PC-9 (cell line): ENCODE measurements at regions not wholly inside any gene's neighbourhood (a gene's known extent, or its start where the extent isn't known, plus 50 kb on each side); places are given as distances from the start of the nearest gene placed in this dataset.

Experiments used
- BruUV-seq: library from RNA; stranded (reverse); fragments of 400-500 nt; replicated peaks from 2 replicates; lab custom pipeline; 2021; lab: Mats Ljungman, UMichigan
- CTCF ChIA-PET: fragments of 300-600 bp; sonication (Branson Sonifier 250); formaldehyde crosslinking; loops from one replicate; lab custom pipeline; 2022; ENCODE audit warnings: antibody characterized with exemption; lab: Charles Lee
- POLR2A ChIA-PET: fragments of 300-600 bp; sonication (Branson Sonifier 250); formaldehyde crosslinking; loops from one replicate; lab custom pipeline; 2022; ENCODE audit warnings: antibody characterized with exemption; ENCODE audit not compliant: unreplicated experiment; lab: Charles Lee
- DNase-seq, 2 experiments: peaks; one replicate each; pipeline versions ENCODE4 v3.0.0 to v3.0.0-alpha.2; 2015 to 2022; ENCODE audit warnings: mixed read lengths in 1 of 2
- H2AFZ ChIP-seq: fragments of 200-600 bp; sonication (generic); 2 replicates; pipeline ENCODE4 v1.8.1; 2017; ENCODE audit warnings: antibody characterized with exemption
- H3F3A ChIP-seq: fragments of 200-600 bp; sonication (generic); 2 replicates; pipeline ENCODE4 v1.8.1; 2017; ENCODE audit warnings: antibody characterized with exemption, mild to moderate bottlenecking, low read depth; ENCODE audit not compliant: insufficient read depth
- H3K27ac ChIP-seq: fragments of 200-600 bp; sonication (generic); 2 replicates; pipeline ENCODE4 v1.6.1; 2016; ENCODE audit warnings: mixed run types
- H3K27me3 ChIP-seq: fragments of 200-600 bp; sonication (generic); 2 replicates; pipeline ENCODE4 v1.6.1; 2016; ENCODE audit warnings: low read depth, mixed run types; ENCODE audit not compliant: insufficient read depth
- H3K36me3 ChIP-seq: fragments of 200-600 bp; sonication (generic); 2 replicates; pipeline ENCODE4 v1.6.1; 2016; ENCODE audit warnings: low read depth, mixed run types
- H3K4me1 ChIP-seq: fragments of 200-600 bp; sonication (generic); replicated peaks from 2 replicates; pipeline ENCODE4 v1.6.1; 2016; ENCODE audit warnings: mixed run types; ENCODE audit not compliant: insufficient read depth
- H3K4me2 ChIP-seq: fragments of 200-600 bp; sonication (generic); 2 replicates; pipeline ENCODE4 v1.6.1; 2017; ENCODE audit warnings: mixed run types
- H3K4me3 ChIP-seq: fragments of 200-600 bp; sonication (generic); 2 replicates; pipeline ENCODE4 v1.6.1; 2016; ENCODE audit warnings: mixed run types
- H3K79me2 ChIP-seq: fragments of 200-600 bp; sonication (generic); 2 replicates; pipeline ENCODE4 v1.6.1; 2017; ENCODE audit warnings: low read depth, mixed run types
- H3K9me2 ChIP-seq: fragments of 200-600 bp; sonication (generic); 2 replicates; pipeline ENCODE4 v1.8.1; 2017; ENCODE audit warnings: mild to moderate bottlenecking; ENCODE audit not compliant: insufficient read depth
- H3K9me3 ChIP-seq: fragments of 200-600 bp; sonication (generic); 2 replicates; pipeline ENCODE4 v1.8.1; 2016; ENCODE audit warnings: low read depth; ENCODE audit not compliant: insufficient read depth
- H4K20me1 ChIP-seq: fragments of 200-600 bp; sonication (generic); 2 replicates; pipeline ENCODE4 v1.8.1; 2017; ENCODE audit not compliant: insufficient read depth
- EZH2 ChIP-seq: fragments of 200-600 bp; sonication (generic); IDR thresholded peaks from 2 replicates; pipeline ENCODE4 v1.8.0; 2017; ENCODE audit warnings: antibody characterized with exemption, low read depth
- intact Hi-C: fragments of 100-400 bp; cut with micrococcal nuclease; formaldehyde crosslinking; loops from one replicate; pipeline ENCODE4 v1.10.0; 2022; ENCODE audit not compliant: unreplicated experiment
- TF ChIP-seq, protein P1 (sequence below): fragments of 200-600 bp; sonication (generic); conservative IDR thresholded peaks from 2 replicates; pipeline ENCODE4 v1.6.1; 2017; ENCODE audit warnings: mixed run types, antibody characterized with exemption, mild to moderate bottlenecking, moderate library complexity

DNA sequence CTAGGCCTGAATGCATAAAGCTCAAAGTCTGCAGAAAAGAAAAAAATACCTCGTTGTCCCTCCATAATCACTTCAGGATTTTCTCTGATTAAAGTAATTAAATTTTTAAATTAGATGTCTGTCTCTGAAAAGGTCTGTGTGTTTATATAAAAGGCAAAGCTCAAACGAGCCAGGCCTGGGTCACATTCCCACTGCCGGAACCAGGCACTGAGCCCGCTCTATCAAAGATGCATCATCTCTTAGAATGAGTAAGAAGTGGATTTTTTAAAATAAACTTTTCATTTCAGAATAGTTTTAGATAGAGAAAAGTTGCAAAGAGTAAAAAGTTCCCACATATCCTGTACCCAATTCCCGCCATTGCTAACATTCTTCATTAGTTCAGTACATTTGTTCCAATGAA, 202.1 kb upstream of the KYNU start:
- no peak overlapping the region for H3K4me3 ChIP-seq
- no peaks in the 10 kb centered on the region for H3K4me1 ChIP-seq
- intact Hi-C loops, result no loop called here
- DNase-seq, result no peak
- H3K36me3 ChIP-seq, result no peaks in the 10 kb centered on the region
- no peaks in the 10 kb centered on the region for H3K27me3 ChIP-seq
- POLR2A ChIA-PET, result no interaction called here
- H3K9me2 ChIP-seq, result no peaks in the 10 kb centered on the region
- no peak overlapping the region for H3K4me2 ChIP-seq
- H3K27ac ChIP-seq, result no peak overlapping the region
- 0 out of 2 replicates have a peak, but pooled peaks cover under 1% of the 10 kb centered on the region for H3K9me3 ChIP-seq
- BruUV-seq, result no TSS peak
- no peaks in the 10 kb centered on the region for H3F3A ChIP-seq
- no peaks in the 10 kb centered on the region for H4K20me1 ChIP-seq
- no peaks in the 10 kb centered on the region for H3K79me2 ChIP-seq
- TF ChIP-seq, protein P1, sequence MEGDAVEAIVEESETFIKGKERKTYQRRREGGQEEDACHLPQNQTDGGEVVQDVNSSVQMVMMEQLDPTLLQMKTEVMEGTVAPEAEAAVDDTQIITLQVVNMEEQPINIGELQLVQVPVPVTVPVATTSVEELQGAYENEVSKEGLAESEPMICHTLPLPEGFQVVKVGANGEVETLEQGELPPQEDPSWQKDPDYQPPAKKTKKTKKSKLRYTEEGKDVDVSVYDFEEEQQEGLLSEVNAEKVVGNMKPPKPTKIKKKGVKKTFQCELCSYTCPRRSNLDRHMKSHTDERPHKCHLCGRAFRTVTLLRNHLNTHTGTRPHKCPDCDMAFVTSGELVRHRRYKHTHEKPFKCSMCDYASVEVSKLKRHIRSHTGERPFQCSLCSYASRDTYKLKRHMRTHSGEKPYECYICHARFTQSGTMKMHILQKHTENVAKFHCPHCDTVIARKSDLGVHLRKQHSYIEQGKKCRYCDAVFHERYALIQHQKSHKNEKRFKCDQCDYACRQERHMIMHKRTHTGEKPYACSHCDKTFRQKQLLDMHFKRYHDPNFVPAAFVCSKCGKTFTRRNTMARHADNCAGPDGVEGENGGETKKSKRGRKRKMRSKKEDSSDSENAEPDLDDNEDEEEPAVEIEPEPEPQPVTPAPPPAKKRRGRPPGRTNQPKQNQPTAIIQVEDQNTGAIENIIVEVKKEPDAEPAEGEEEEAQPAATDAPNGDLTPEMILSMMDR, result no peak
- peak overlapping the region; percentile 60; the same call in 1 of the 2 replicates for H2AFZ ChIP-seq
- CTCF ChIA-PET, result interaction anchor here (0.5 kb wide), 1 partner anchor 323 kb away, joined by 11 read pairs; no protein-coding TSS in a partner anchor

DNA sequence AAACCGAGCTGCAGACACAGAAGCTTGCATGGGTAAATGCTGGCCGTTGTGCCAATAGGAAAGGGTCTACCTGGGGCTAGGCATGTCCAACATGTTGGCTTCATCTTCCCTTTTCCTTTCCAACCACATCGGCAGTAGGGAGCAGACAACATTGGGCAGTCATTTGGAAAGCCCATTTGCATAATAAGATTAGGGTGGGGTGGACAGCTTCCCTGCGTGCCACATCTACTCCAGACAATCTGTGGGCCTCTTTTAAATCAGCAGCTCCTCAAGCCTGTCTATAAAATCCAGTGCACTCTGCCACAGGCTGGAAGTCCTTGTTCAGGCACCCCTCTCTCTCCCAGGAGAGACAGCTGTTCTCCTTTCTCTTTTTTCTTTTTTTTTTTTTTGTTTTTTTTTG, 203.6 kb upstream of the KYNU start:
- CTCF ChIA-PET, result no interaction called here

GRCh38 chr2:142672698-142673097, 204.8 kb upstream of the KYNU start:
- TF ChIP-seq, protein P1, result no peak
- TF ChIP-seq EZH2, result no peak
- intact Hi-C loops, result no loop called here
- H3F3A ChIP-seq, result no peaks in the 10 kb centered on the region
- ChIA-PET POLR2A (no interaction called here), CTCF (no interaction called here)
- H3K4me3 ChIP-seq, result no peak overlapping the region
- H3K9me3 ChIP-seq, result 0 out of 2 replicates have a peak, but pooled peaks cover 3% of the 10 kb centered on the region
- H3K27me3 ChIP-seq, result no peaks in the 10 kb centered on the region
- H4K20me1 ChIP-seq, result no peaks in the 10 kb centered on the region
- no peaks in the 10 kb centered on the region for H3K9me2 ChIP-seq
- no TSS peak for BruUV-seq
- no peaks in the 10 kb centered on the region for H3K36me3 ChIP-seq
- no peak overlapping the region for H3K4me2 ChIP-seq
- H3K27ac ChIP-seq, result no peak overlapping the region
- no peaks in the 10 kb centered on the region for H3K79me2 ChIP-seq
- peak overlapping the region; percentile 69; the same call in 1 of the 2 replicates for H2AFZ ChIP-seq
- no peaks in the 10 kb centered on the region for H3K4me1 ChIP-seq
- no peak for DNase-seq

More for the DNA sequence above, 203.6 kb upstream of the KYNU start:
- Histone ChIP-seq H3K9me3 (0 out of 2 replicates have a peak, but pooled peaks cover 3% of the 10 kb centered on the region), H4K20me1 (no peaks in the 10 kb centered on the region), H3F3A (no peaks in the 10 kb centered on the region), H3K27me3 (no peaks in the 10 kb centered on the region), H3K9me2 (no peaks in the 10 kb centered on the region), H2AFZ (no peak overlapping the region), H3K4me3 (no peak overlapping the region), H3K4me2 (no peak overlapping the region), H3K27ac (no peak overlapping the region), H3K4me1 (no peaks in the 10 kb centered on the region), H3K79me2 (no peaks in the 10 kb centered on the region), H3K36me3 (no peaks in the 10 kb centered on the region)
- TF ChIP-seq EZH2, result no peak
- TF ChIP-seq, protein P1, result no peak
- intact Hi-C loops, result no loop called here
- no TSS peak for BruUV-seq
- POLR2A ChIA-PET, result no interaction called here
- DNase-seq, result no peak
